Activated T-cell treated with anti-CD3 and anti-CD28 coated beads, Interleukin-2, amount 50 U/mL, for 72 hours (primary cell): ENCODE measurements at regions not wholly inside any gene's neighbourhood (a gene's known extent, or its start where the extent isn't known, plus 50 kb on each side); places are given as distances from the start of the nearest gene placed in this dataset.

Source experiments
- ATAC-seq, 2 donors: fragments of 150-1000 bp; cut with Tn5 transposase; replicated peaks in 1 of 2; 2 replicates each; pipeline ENCODE4 v1.10.0; 2021; ENCODE audit warnings: moderate library complexity in 2 of 2, mild to moderate bottlenecking in 1 of 2
- DNase-seq, 2 donors: peaks; one replicate each; pipeline ENCODE4 v3.0.0; 2021 to 2022; ENCODE audit warnings: mixed read lengths in 1 of 2
- H3K27ac Mint-ChIP-seq: one replicate; pipeline ENCODE4 v1.8.0; 2022; ENCODE audit warnings: mild to moderate bottlenecking, moderate library complexity, mixed read lengths
- H3K27me3 Mint-ChIP-seq: one replicate; pipeline ENCODE4 v1.8.0; 2022; ENCODE audit warnings: low read depth, mixed read lengths
- H3K36me3 Mint-ChIP-seq, 2 donors: one replicate each; pipeline ENCODE4 v1.8.0; 2022; ENCODE audit warnings: mixed read lengths in 2 of 2, mild to moderate bottlenecking in 1 of 2; ENCODE audit not compliant: insufficient read depth in 2 of 2
- H3K4me1 Mint-ChIP-seq: one replicate; pipeline ENCODE4 v1.8.0; 2022; ENCODE audit warnings: low read depth, mixed read lengths
- H3K4me3 Mint-ChIP-seq, 2 donors: one replicate each; pipeline ENCODE4 v1.8.0; 2022; ENCODE audit warnings: mild to moderate bottlenecking in 2 of 2, mixed read lengths in 2 of 2, moderate library complexity in 2 of 2
- H3K9me3 Mint-ChIP-seq, 2 donors: one replicate each; pipeline ENCODE4 v1.8.0; 2022; ENCODE audit warnings: mixed read lengths in 2 of 2

DNA sequence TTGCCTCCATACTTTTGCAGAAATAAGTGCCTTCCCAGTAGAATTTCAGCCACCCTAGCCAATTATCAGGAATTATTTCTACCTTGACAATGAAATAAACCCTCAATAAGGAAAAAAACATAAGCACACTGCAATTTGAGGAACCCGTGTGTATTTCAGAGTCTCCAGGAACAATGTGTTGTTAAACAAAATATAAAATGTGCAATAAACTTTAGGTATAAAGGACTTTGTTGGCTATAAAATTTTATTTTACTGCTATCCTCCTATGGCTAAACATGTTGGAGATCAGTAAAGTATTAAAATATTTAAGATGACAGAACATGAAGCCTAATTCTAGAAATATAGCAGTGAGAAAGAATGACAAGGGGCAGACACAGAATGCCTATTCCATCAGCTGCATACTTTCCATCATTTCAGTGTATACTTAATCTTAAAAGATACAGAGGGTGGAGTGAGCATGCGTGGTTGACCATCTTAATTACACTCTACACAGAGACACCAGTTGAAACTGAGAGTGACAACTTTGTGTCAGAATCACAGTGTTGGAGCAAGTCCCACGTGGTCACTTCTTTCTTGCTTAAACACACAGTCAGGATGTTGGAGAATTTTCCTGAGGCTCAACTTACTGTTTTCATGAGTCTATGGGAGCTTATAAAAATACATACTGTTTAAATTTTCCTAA lies 79.0 kb upstream of the SUCLG2 start:
- Mint-ChIP-seq H3K27me3 (no peaks in the 10 kb centered on the region), H3K4me1 (peaks cover 33% of the 10 kb centered on the region), H3K9me3 (peaks cover 4 to 8% of the 10 kb centered on the region in 2 donors), H3K36me3 (peaks cover 2 to 6% of the 10 kb centered on the region in 2 donors), H3K27ac (no peak overlapping the region), H3K4me3 (no peak overlapping the region)
- DNase-seq (no peak), ATAC-seq (no peak)

DNA sequence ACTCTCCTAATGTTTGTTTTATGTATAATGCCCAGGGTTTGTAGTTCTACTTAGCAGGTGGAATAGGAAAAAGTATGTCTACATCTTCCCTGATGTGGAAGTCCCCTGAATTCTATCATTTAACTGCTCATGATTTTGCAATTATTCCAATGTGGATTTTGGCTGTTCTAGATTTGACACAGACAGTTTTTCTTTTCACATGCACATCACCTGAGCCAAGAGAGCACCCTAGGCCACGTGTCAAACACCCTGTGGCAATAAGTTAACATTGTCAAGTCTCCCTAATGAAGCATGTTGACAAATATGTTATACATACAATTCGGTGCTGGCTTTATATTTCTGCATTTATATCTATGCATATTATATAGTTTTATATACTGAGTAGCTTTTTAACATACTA lies 70.0 kb upstream of the SUCLG2 start:
- DNase-seq (no peak), ATAC-seq (no peak)
- H3K36me3 Mint-ChIP-seq, result peaks cover 6 to 10% of the 10 kb centered on the region in 2 donors
- no peaks in the 10 kb centered on the region for H3K27me3 Mint-ChIP-seq
- H3K9me3 Mint-ChIP-seq, result peaks cover 2 to 15% of the 10 kb centered on the region in 2 donors
- no peak overlapping the region for H3K4me3 Mint-ChIP-seq
- H3K4me1 Mint-ChIP-seq, result peaks cover 6% of the 10 kb centered on the region
- H3K27ac Mint-ChIP-seq, result no peak overlapping the region

- H3K4me3 Mint-ChIP-seq, result no peak overlapping the region
- H3K27ac Mint-ChIP-seq, result no peak overlapping the region
- H3K9me3 Mint-ChIP-seq, result peaks cover 2 to 15% of the 10 kb centered on the region in 2 donors
- DNase-seq (no peak), ATAC-seq (no peak)
- peaks cover 6% of the 10 kb centered on the region for H3K4me1 Mint-ChIP-seq
- H3K36me3 Mint-ChIP-seq, result peaks cover 6 to 10% of the 10 kb centered on the region in 2 donors
- no peaks in the 10 kb centered on the region for H3K27me3 Mint-ChIP-seq
Observed at GRCh38 chr3:67723863-67724262, 69.5 kb upstream of the SUCLG2 start.

- Mint-ChIP-seq H3K27ac (no peak overlapping the region), H3K9me3 (peaks cover 3 to 13% of the 10 kb centered on the region in 2 donors), H3K4me1 (no peaks in the 10 kb centered on the region), H3K4me3 (no peak overlapping the region), H3K36me3 (peaks cover 1 to 6% of the 10 kb centered on the region in 2 donors), H3K27me3 (no peaks in the 10 kb centered on the region)
- ATAC-seq (no peak), DNase-seq (no peak)
Observed at GRCh38 chr3:67719333-67719732, 64.9 kb upstream of the SUCLG2 start.

- H3K27ac Mint-ChIP-seq, result no peak overlapping the region
Observed at GRCh38 chr3:67715971-67716370, 61.6 kb upstream of the SUCLG2 start.

DNA sequence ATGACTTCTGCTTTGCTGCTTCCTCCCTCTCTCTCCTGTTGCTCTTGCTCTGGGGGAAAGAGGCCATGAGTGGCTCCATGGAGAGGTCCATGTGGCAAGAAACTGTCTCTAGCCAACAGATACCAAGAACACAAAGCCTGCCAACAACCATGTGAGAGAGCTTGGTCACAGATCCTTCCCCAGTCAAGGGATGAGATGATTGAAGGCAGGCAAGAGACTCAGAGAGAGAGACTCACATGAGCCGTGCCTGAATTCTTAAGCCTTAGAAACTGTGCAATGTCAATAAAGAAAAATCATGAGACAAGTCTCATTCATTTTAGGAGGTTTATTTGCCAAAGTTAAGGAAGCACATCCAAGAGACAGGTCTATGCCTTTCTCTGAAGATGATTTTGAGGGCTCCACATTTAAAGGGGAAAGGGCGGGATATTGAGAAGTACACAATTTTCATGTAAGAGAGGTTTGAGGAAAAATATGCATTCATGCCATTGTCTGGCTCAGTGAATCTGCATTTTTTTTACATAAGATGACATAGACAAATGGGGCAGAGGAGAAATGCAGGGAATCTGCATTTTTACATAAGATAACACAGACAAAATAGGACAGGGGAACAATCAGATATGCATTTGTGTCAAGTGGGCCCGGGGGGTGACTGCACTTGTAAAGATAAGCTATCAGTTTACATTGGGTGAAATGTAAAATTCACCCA lies 59.5 kb upstream of the SUCLG2 start:
- no peaks in the 10 kb centered on the region for H3K4me1 Mint-ChIP-seq
- H3K27ac Mint-ChIP-seq, result no peak overlapping the region
- no peak for ATAC-seq

More at GRCh38 chr3:67715971-67716370, 61.6 kb upstream of the SUCLG2 start:
- Mint-ChIP-seq H3K27me3 (no peaks in the 10 kb centered on the region), H3K36me3 (peaks cover under 1 to 1% of the 10 kb centered on the region in 2 donors), H3K4me3 (no peak overlapping the region), H3K9me3 (peaks cover 3 to 7% of the 10 kb centered on the region in 2 donors), H3K4me1 (no peaks in the 10 kb centered on the region)
- DNase-seq, result no peak
- no peak for ATAC-seq

GRCh38 chr3:67712259-67712658 lies 57.8 kb upstream of the SUCLG2 start:
- peaks cover 0 to 1% of the 10 kb centered on the region in 2 donors for H3K9me3 Mint-ChIP-seq
- ATAC-seq, result no peak
- no peak overlapping the region for H3K4me3 Mint-ChIP-seq
- no peak overlapping the region for H3K27ac Mint-ChIP-seq
- no peaks in the 10 kb centered on the region for H3K36me3 Mint-ChIP-seq
- no peaks in the 10 kb centered on the region for H3K27me3 Mint-ChIP-seq
- no peak for DNase-seq
- no peaks in the 10 kb centered on the region for H3K4me1 Mint-ChIP-seq

More for the DNA sequence above, 59.5 kb upstream of the SUCLG2 start:
- no peak overlapping the region for H3K4me3 Mint-ChIP-seq
- DNase-seq, result no peak
- H3K9me3 Mint-ChIP-seq, result peaks cover 1 to 4% of the 10 kb centered on the region in 2 donors
- no peaks in the 10 kb centered on the region for H3K36me3 Mint-ChIP-seq
- no peaks in the 10 kb centered on the region for H3K27me3 Mint-ChIP-seq

DNA sequence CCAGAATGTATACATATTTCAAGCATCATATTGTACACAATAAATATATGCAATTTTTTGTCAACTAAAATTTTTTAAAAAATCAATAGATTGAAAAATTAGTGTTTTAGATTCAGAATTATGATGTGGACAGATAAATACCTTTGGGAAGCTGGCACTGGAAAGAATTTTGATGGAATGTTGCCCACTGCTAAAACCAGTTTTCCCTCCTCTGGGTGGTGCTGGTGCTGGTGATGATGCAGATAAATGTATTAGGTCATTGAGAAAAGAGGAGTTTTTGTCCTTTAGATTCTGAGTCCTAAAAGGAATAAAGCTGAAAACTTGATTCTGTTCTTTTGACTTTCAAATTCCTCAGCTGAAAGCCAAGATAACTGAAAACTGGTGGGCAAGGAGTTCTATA lies 56.0 kb upstream of the SUCLG2 start:
- Mint-ChIP-seq H3K4me3 (no peak overlapping the region), H3K27ac (no peak overlapping the region), H3K36me3 (no peaks in the 10 kb centered on the region), H3K27me3 (no peaks in the 10 kb centered on the region), H3K9me3 (no peaks in the 10 kb centered on the region), H3K4me1 (no peaks in the 10 kb centered on the region)
- DNase-seq (no peak), ATAC-seq (no peak)

- Mint-ChIP-seq H3K4me1 (no peaks in the 10 kb centered on the region), H3K36me3 (peaks cover 0 to 2% of the 10 kb centered on the region in 2 donors), H3K27me3 (no peaks in the 10 kb centered on the region), H3K4me3 (no peak overlapping the region), H3K27ac (no peak overlapping the region), H3K9me3 (no peaks in the 10 kb centered on the region)
- ATAC-seq (no peak), DNase-seq (no peak)
Observed at GRCh38 chr3:67706934-67707333, 52.5 kb upstream of the SUCLG2 start.

DNA sequence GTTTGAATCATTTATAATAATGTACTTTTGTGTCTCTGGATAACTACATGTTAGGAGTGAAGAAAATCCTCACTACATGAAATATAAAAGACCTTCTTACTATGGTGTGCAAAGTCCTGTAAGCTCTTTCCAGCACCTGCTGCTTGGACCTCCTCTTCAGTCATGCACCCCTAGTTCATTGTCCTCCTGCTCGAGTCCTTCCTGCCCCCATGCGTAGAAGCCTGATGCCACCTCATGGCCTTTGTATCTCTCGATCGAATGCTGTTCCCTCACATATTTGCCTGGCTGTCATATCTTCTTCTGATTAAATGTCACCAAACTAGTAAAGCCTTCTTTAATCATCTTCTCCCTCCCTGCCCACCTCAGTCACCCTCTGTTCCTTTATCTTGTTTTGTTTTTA lies 49.9 kb upstream of the SUCLG2 start:
- Mint-ChIP-seq H3K4me3 (no peak overlapping the region), H3K4me1 (no peaks in the 10 kb centered on the region), H3K9me3 (no peaks in the 10 kb centered on the region), H3K27me3 (no peaks in the 10 kb centered on the region), H3K27ac (no peak overlapping the region), H3K36me3 (peaks cover 0 to 2% of the 10 kb centered on the region in 2 donors)
- DNase-seq (no peak), ATAC-seq (no peak)
